ENCODE measurements at regions not wholly inside any gene's neighbourhood (a gene's known extent, or its start where the extent isn't known, plus 50 kb on each side); places are given as distances from the start of the nearest gene placed in this dataset.

- no peak for DNase-seq (ENCODE audit: low read depth)
- no peak overlapping the region for H3K4me3 ChIP-seq (ENCODE audit: low read length)
- TF ChIP-seq, protein P1, sequence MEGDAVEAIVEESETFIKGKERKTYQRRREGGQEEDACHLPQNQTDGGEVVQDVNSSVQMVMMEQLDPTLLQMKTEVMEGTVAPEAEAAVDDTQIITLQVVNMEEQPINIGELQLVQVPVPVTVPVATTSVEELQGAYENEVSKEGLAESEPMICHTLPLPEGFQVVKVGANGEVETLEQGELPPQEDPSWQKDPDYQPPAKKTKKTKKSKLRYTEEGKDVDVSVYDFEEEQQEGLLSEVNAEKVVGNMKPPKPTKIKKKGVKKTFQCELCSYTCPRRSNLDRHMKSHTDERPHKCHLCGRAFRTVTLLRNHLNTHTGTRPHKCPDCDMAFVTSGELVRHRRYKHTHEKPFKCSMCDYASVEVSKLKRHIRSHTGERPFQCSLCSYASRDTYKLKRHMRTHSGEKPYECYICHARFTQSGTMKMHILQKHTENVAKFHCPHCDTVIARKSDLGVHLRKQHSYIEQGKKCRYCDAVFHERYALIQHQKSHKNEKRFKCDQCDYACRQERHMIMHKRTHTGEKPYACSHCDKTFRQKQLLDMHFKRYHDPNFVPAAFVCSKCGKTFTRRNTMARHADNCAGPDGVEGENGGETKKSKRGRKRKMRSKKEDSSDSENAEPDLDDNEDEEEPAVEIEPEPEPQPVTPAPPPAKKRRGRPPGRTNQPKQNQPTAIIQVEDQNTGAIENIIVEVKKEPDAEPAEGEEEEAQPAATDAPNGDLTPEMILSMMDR (IDR thresholded peaks at IDR 0.05; ENCODE audit: insufficient read depth, low read depth, low read length, missing control alignments) = no peak
These were observed 64.4 kb upstream of the CXCR4 start for GRCh38 chr2:136182315-136182714.

DNA sequence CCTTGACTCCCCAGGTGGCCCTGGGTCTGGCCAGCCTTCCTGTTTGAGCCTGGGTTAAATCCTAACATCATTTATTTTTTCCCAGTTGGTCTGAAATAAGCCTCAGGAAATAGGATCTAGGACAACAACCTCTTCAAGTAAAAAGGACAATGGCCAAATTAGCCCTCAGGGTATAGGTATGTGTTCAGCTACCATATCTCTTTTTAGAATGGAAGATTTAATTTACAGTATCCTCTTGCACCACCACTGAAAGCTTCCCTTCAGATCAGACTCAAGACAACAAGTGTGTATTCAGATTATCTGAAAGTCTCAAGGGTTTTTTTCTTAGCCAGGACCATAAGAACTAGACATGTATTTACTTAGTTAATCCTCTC, 61.6 kb upstream of the CXCR4 start:
- no peak overlapping the region for H3K4me3 ChIP-seq (ENCODE audit: low read length)
- DNase-seq (ENCODE audit: low read depth) = no peak

DNA sequence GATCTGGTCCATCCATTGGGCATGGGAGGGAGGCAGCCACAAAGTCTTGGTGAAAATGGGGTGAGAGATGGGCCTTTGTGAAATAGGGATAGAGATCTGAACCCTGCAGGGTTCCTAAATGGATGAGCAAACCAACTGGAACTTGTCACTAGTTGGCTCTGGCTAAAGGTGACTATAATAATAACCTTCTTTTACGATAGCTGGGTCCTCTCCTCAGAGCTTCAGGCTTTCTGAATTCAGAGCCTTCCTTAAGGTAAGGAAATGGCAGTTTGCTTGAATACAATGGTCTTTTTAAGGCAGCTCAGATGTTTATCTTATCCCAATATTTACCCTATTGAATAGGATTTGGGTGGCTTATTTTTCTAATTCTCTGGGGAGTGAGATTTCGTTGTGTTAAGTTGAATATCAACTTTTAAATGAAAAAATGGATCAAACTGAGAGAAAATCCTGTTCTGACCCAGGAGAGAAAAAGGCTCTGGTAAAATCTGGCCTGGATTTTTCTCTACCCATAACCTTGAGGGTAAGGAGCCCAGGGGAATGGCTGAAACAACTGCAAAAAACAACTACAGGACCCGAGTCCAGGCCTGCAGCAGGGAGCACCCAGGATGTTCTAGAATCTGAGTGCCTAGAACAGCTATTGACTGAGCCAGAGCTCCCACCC, 61.1 kb upstream of the CXCR4 start:
- no peak for DNase-seq (ENCODE audit: low read depth)
- H3K4me3 ChIP-seq (ENCODE audit: low read length) = no peak overlapping the region
- TF ChIP-seq, protein P1 (IDR thresholded peaks at IDR 0.05; ENCODE audit: insufficient read depth, low read depth, low read length, missing control alignments) = no peak

More for the DNA sequence above, 61.6 kb upstream of the CXCR4 start:
- TF ChIP-seq, protein P1 (IDR thresholded peaks at IDR 0.05; ENCODE audit: insufficient read depth, low read depth, low read length, missing control alignments) = no peak

DNA sequence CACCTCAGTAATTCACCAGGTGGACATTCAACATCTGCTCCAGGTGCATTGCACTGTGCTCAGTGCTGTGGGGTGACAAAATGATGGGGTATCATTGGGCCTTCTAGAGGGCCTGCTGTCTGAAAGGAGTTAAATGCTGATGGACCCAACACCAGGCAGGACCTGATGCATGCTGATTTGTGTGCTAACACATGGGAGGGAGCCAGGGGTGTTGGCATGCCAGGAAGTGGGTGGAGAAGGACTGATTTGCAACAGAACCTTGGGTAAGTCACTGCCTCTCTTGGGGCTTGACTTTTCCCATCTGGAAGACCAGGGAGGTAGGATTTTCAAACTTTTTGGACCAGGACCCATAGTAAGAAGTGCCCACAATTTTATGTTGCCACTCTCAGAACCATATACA, 57.9 kb upstream of the CXCR4 start:
- TF ChIP-seq, protein P1 (IDR thresholded peaks at IDR 0.05; ENCODE audit: insufficient read depth, low read depth, low read length, missing control alignments) = no peak
- H3K4me3 ChIP-seq (ENCODE audit: low read length) = no peak overlapping the region
- no peak for DNase-seq (ENCODE audit: low read depth)

GRCh38 chr2:136175466-136175865, 57.5 kb upstream of the CXCR4 start:
- TF ChIP-seq, protein P1 (IDR thresholded peaks at IDR 0.05; ENCODE audit: insufficient read depth, low read depth, low read length, missing control alignments) = no peak
- DNase-seq (ENCODE audit: low read depth) = no peak

DNA sequence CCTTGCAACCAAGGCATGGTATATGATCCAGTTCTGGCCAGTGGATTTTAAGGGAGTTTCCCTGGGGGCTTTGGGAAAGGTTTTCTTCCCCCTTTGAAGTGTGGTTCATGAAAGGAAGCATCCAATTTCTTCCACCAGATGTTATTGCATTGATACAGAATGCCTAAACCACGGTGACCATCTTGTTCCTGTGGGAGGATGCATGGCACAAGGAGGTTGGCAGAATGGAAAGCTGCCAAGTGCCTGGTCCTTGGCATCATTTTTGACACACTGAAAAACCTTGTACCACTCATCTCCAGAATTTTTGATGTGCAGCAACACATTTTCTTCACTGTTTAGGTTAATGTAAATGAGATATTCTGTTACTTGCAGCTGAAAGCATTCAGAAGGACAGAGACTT, 55.2 kb upstream of the CXCR4 start:
- DNase-seq (ENCODE audit: low read depth) = no peak
- H3K4me3 ChIP-seq (ENCODE audit: low read length) = no peak overlapping the region
- TF ChIP-seq, protein P1 (IDR thresholded peaks at IDR 0.05; ENCODE audit: insufficient read depth, low read depth, low read length, missing control alignments) = no peak

More at GRCh38 chr2:136175466-136175865, 57.5 kb upstream of the CXCR4 start:
- H3K4me3 ChIP-seq (ENCODE audit: low read length) = no peak overlapping the region

- no peak for DNase-seq (ENCODE audit: low read depth)
- H3K4me3 ChIP-seq (ENCODE audit: low read length) = no peak overlapping the region
- TF ChIP-seq, protein P1 (IDR thresholded peaks at IDR 0.05; ENCODE audit: insufficient read depth, low read depth, low read length, missing control alignments) = no peak
These were observed 53.3 kb upstream of the CXCR4 start for GRCh38 chr2:136171223-136171622.

All from epithelial cell of esophagus (primary cell).